ENCODE measurements at regions not wholly inside any gene's neighbourhood (a gene's known extent, or its start where the extent isn't known, plus 50 kb on each side); places are given as distances from the start of the nearest gene placed in this dataset.
"Not testable (repeated sequence)": the region's sequence is repeated elsewhere in the genome, so short reads cannot be mapped to it uniquely, and the experiment has no call there.

DNA sequence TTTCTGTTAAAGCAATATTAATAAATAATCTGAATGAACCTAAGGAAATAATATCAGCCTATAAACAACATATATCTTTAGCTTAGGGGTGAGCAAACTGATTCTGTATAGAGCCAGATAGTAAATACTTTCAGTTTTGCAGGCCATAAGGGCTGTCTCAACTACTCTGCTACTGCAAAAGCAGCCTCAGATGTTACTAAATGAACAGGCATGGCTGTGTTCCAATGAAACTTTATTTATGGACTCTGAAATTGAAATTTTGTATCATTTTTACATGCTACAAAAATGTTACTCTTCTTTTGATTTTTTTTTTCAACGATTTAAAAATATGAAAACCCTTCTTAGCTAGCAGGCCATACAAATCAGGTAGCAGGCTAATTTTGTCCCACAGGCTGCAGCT is 212.8 kb upstream of the PRICKLE2 start:
- no peak for DNase-seq (ENCODE audit: low read depth)

DNA sequence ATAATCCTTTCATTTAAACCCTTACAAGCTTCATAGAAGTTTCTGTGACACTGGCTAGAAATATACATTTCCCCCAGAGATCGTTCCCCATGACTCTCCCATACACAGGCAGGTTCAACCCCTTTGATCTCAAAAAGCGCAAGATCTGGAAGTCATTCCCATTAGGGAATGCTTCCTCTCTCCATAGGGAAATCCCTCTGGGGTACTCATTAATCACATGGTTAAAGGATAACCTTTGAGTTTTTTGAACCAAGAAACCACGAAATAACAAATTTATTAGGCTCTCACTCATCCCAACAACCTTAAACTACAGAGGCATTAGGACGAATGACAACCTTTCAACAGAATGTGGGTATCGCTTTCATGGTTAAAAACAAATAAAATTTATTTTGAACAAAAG is 211.9 kb upstream of the PRICKLE2 start:
- DNase-seq (ENCODE audit: low read depth): no peak

GRCh38 chr3:64435023-64435422 is 209.8 kb upstream of the PRICKLE2 start:
- DNase-seq (ENCODE audit: low read depth): not testable (repeated sequence)

- DNase-seq (ENCODE audit: low read depth): no peak
Observed at GRCh38 chr3:64432870-64433269, 207.6 kb upstream of the PRICKLE2 start.

DNA sequence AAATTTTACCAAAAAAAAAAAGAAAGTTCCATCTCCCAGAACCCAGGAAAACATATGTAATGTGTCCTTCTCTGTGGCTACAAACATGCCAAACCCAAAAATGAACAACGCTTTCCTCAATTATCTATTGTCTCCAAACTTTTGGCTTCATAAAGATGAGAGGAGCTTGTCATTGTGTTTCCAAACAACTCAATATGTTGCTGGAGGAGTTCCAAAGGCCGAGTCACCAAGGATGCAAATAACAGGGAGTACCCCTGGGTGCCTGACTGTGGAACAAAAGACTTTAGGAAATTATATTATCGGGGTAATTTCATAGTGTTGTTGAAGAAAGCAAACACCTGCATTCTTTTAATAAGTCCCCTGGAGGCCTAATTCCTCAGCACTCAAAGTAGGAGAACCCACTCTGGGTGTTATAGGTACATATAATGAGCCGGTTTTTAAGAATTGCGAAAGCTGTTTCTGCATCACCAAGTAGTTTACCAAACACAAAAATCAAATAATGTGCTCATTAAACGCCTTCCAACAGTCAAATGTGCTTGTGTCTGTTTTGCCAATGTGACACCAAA is 206.3 kb upstream of the PRICKLE2 start:
- DNase-seq (ENCODE audit: low read depth): no peak

- no peak for DNase-seq (ENCODE audit: low read depth)
Observed at GRCh38 chr3:64427671-64428070, 202.4 kb upstream of the PRICKLE2 start.

- no peak for DNase-seq (ENCODE audit: low read depth)
Observed at GRCh38 chr3:64426551-64426950, 201.3 kb upstream of the PRICKLE2 start.

- no peak for DNase-seq (ENCODE audit: low read depth)
Observed at GRCh38 chr3:64422932-64423331, 197.7 kb upstream of the PRICKLE2 start.

DNA sequence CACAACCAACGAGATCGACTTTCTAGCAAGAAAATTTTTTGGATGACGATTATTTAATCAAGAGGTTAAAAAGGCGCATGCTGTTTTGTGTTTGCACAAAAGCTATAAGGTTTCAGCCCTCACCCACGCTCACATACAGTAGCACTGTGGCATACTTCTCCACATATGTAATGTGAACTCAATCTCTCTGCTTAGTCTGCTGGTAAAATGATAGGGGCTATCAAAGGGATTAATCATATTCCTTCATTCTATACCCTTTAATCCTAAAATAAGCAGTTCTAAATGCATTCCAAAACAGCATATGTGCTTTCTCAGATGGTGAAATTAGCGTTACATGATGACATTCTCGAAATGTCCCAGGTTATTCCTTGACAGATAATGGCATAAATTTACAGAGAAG is 196.9 kb upstream of the PRICKLE2 start:
- DNase-seq (ENCODE audit: low read depth): no peak

DNA sequence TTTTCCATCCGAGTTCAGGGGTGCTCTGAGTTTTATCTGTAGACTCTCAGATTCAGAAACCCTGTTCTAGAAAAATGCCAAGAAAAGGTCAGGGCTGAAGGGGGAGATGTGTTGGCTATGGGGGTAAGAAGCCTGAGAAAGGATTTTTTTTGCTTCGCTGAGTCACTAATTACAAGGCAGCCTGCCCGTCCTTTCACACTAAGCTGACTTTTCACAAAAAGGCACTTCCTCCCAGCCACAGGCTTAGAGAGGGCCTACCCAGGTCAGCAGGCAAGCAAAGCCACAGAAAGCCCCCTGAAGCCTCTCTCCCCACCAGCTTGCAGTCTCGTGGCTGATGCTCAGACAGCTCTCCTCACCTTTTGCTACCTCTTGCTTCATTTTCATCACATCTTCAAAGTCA is 192.6 kb upstream of the PRICKLE2 start:
- DNase-seq (ENCODE audit: low read depth): peak; percentile 11

GRCh38 chr3:64414043-64414442 is 188.8 kb upstream of the PRICKLE2 start:
- DNase-seq (ENCODE audit: low read depth): no peak

DNA sequence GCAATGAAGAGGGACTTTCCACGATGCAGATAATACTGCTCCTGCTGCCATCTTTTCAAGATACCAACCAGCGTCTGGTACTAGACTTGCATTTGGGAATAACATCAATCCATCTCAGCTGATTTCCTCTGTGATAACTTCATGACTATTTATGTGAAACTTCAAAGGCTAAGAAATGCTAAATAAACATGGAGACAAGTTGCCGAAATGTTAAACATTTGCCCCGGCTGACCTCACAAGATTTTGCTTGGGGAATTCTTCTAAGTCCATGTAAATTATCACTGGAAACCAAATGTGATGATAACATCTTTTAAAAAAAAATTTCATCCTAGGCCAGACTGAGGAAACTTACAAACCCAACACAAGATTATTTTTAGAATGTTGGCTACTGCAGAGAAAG is 185.8 kb upstream of the PRICKLE2 start:
- no peak for DNase-seq (ENCODE audit: low read depth)

DNA sequence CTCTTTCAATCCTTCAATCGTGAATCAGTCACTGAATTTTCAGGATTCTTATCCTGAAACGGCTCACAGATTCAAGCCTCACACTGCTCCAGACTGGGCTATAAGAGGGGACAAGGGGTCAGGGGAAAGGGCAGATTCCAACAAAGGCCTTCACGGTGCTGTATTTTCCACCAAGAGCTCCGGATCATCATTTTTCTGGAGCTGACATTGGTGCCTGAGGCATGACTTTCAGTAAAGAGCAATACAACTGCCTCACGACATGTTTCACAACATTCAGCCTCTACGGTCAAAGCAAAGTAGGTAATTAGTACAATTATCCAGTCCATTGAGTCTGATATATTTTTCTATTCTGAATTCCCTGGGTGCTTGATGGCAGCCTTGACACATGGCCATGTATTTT is 185.0 kb upstream of the PRICKLE2 start:
- DNase-seq (ENCODE audit: low read depth): no peak

DNA sequence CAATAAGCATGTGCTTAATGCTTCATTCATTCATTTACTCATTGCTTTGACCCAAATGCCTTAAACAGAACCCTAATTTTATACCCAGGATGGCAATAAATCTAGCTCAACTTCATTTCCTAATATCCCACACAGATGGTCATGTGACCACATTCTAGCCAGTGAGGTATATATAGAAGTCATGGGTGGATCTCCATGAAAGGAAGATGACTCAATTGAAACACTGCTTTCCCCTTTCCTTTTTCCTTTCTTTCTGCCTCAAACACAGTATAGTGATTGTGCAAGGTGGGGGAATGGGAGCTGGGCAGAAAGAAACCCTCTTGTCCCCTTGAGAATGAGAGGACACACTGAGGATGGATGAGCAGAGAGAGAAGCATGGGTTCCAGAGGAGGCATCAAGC is 183.5 kb upstream of the PRICKLE2 start:
- DNase-seq (ENCODE audit: low read depth): no peak

DNA sequence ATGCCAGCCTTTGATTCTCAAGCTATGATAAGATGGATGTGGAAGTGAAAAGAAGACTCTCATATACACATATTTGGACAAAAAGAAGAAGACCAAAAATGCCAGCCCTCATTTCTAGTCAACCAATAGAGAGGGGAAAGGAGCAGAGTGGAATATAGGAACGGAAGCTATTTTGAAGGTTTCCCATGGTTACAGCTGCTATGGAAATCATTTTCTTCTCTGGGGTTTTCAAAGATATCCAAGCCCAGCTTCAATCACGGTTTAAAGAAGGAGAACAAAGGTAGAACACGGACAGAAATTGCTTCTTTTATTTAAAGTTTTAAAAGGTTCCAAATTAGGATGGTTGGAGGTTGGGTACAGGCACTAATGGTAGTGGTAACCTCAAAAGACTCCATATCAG is 181.0 kb upstream of the PRICKLE2 start:
- DNase-seq (ENCODE audit: low read depth): no peak

DNA sequence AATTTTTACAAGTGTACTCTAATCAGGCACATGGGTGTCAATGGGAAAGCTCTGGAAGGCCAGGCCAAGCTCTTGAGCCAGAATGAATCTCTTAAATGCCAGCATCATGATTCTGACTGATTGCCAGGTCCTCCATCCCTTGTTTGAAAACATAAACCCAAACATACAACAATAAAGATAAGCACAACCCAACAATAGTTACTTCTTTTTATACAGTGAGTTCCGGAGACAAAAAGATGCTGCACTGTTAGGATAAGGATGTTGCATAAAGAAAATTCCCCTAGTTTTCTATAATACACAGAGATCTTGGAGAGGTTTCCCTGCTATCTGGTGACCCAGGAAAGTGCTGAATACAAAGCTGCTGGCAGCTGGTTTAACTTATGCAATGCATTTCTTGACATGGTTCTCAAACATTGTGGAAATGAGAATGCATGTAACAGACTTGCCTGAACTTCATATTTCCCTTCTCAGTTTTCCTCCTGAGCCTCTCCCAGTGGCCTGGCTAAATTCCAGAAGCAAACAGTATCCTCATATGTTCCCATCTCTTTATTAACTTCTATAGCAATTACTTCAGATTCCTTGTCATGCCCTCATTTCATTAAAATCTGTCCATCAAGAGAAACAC is 180.1 kb upstream of the PRICKLE2 start:
- DNase-seq (ENCODE audit: low read depth): no peak

DNA sequence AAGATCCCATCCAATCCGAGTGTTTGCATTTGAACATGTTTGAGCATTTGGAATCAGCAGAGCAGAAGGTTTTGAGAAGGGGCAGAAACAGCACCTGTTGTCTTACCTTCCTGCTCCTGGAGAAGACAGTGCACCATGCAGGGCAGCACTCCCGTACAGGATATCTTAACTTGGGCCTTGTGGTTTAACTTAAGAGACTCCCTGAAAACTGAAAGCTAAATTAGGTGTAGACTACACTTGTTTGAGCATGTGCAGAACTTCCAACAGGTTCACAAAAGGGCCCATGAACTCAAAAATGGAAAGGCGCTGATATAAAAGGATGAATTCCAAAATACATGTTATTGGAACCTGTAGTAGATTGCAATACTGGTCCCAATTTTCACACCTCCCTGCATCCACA is 175.4 kb upstream of the PRICKLE2 start:
- DNase-seq (ENCODE audit: low read depth): no peak

- DNase-seq (ENCODE audit: low read depth): peak; percentile 51
Observed at GRCh38 chr3:64399205-64399800, 174.0 kb upstream of the PRICKLE2 start.

GRCh38 chr3:64398476-64398875 is 173.2 kb upstream of the PRICKLE2 start:
- peak; percentile 14 for DNase-seq (ENCODE audit: low read depth)

GRCh38 chr3:64398006-64398405 is 172.7 kb upstream of the PRICKLE2 start:
- no peak for DNase-seq (ENCODE audit: low read depth)

DNA sequence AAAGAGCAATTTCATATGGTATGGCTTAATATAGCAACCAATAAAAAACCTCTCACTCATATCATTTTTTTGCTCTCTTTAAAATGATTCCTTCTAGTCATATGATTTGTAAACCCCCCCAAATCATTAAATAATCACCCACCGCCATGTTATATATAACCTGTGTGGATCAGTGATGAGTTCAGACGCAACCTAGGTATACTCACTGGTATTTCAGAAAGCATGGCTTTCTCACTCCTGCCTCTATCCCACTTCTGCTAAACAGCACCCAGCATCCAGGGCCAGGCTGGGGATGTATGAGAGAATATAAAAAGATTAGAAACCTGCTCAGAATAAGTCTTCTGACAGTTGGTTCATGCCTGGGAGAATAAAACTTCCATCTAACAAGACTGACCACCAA is 172.3 kb upstream of the PRICKLE2 start:
- no peak for DNase-seq (ENCODE audit: low read depth)

- no peak for DNase-seq (ENCODE audit: low read depth)
Observed at GRCh38 chr3:64395490-64395889, 170.2 kb upstream of the PRICKLE2 start.

GRCh38 chr3:64393193-64393592 is 167.9 kb upstream of the PRICKLE2 start:
- DNase-seq (ENCODE audit: low read depth): no peak

- DNase-seq (ENCODE audit: low read depth): no peak
Observed at GRCh38 chr3:64392001-64392400, 166.7 kb upstream of the PRICKLE2 start.
